ENCODE measurements at regions not wholly inside any gene's neighbourhood (a gene's known extent, or its start where the extent isn't known, plus 50 kb on each side); places are given as distances from the start of the nearest gene placed in this dataset.

DNA sequence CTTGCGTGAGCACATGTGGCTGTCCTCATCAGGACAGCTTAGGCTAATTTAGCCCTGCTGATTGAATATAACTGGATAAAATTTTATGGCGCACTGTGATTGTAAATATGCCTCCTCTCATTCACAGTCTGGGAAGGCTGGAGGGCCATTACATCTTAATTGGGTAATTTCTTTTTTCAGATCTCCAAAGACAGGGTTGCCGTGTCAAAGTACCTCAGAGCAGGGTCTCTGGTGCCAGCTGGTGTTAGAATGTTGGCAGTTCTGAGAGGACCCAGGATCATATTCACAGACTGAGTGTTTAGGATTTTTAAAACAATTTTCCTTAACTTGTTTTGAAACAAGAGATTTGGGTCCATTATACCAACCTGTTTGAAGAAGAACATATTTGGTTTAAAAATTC lies 455.7 kb upstream of the TLE4 start:
- TF ChIP-seq CTCF (IDR thresholded peaks at IDR 0.05; ENCODE audit: insufficient read depth, low read depth, low read length) (no peak), EZH2 (IDR thresholded peaks at IDR 0.05; ENCODE audit: insufficient read depth, low read length) (no peak)

Data from astrocyte (in vitro differentiated cells and primary cell).